ENCODE measurements at regions not wholly inside any gene's neighbourhood (a gene's known extent, or its start where the extent isn't known, plus 50 kb on each side); places are given as distances from the start of the nearest gene placed in this dataset.

GRCh38 chr7:17651341-17651740, 289.0 kb downstream of the SNX13 start:
- peak overlapping the region; percentile 71 to 79 for H3K27ac ChIP-seq
- DNase-seq (ENCODE audit: low spot score in 2 of 2): no peak
- no peaks in the 10 kb centered on the region for H3K27me3 ChIP-seq
- H3K36me3 ChIP-seq: no peaks in the 10 kb centered on the region
- TF ChIP-seq CTCF (IDR thresholded peaks at IDR 0.05) (no peak), POLR2AphosphoS5 (IDR thresholded peaks at IDR 0.05) (no peak), POLR2A (IDR thresholded peaks at IDR 0.05) (no peak)
- H3K4me1 ChIP-seq: peaks cover 4 to 9% of the 10 kb centered on the region in 2 donors
- H3K4me3 ChIP-seq: no peak overlapping the region
- H3K9me3 ChIP-seq: no peaks in the 10 kb centered on the region
- intact Hi-C loops (cut with DNase I; ENCODE audit: low total_unique reads): no loop called here

- TF ChIP-seq POLR2AphosphoS5 (IDR thresholded peaks at IDR 0.05): peak in 2 of 3 donors; percentile 10 to 49
- TF ChIP-seq POLR2A (IDR thresholded peaks at IDR 0.05): no peak
- TF ChIP-seq CTCF (IDR thresholded peaks at IDR 0.05): peak; percentile 40 to 63 (median 43)
- Histone ChIP-seq H3K9me3 (no peaks in the 10 kb centered on the region), H3K4me1 (peaks cover 4 to 9% of the 10 kb centered on the region in 2 donors), H3K36me3 (no peaks in the 10 kb centered on the region), H3K27me3 (no peaks in the 10 kb centered on the region), H3K4me3 (no peak overlapping the region), H3K27ac (peak overlapping the region; percentile 71 to 79)
- DNase-seq (ENCODE audit: low spot score in 2 of 2): no peak
- intact Hi-C loops (cut with DNase I; ENCODE audit: low total_unique reads): no loop called here
These were observed 288.4 kb downstream of the SNX13 start for GRCh38 chr7:17651863-17652385.

- peak overlapping the region in 1 of 2 donors; percentile 43 for H3K27ac ChIP-seq
- TF ChIP-seq POLR2A (IDR thresholded peaks at IDR 0.05) (no peak), CTCF (IDR thresholded peaks at IDR 0.05) (no peak), POLR2AphosphoS5 (IDR thresholded peaks at IDR 0.05) (no peak)
- H3K36me3 ChIP-seq: no peaks in the 10 kb centered on the region
- H3K4me1 ChIP-seq: peaks cover 4 to 9% of the 10 kb centered on the region in 2 donors
- H3K4me3 ChIP-seq: no peak overlapping the region
- DNase-seq (ENCODE audit: low spot score in 2 of 2): no peak
- no peaks in the 10 kb centered on the region for H3K27me3 ChIP-seq
- intact Hi-C loops (cut with DNase I; ENCODE audit: low total_unique reads): no loop called here
- H3K9me3 ChIP-seq: no peaks in the 10 kb centered on the region
These were observed 285.4 kb downstream of the SNX13 start for GRCh38 chr7:17654940-17655339.

DNA sequence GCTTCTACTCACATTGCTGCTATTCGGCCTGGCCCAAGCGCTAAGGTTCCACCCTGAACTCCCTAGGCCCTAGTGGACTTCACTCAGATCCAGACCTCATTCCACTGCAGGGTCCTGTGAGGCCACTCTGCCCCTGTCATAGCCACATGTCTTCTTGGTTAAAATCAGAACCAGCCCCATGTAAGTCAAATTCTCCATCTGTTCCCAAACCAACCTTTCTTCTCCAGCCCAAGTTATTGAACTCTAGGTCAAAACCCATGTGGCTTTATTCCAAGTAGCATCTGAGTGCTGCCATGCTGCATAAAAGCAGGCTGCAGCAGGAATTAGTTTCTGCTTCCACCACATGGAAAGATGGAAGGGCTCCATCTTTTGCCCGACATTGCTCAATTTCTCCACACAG, 281.2 kb downstream of the SNX13 start:
- Histone ChIP-seq H3K4me3 (no peak overlapping the region), H3K27me3 (no peaks in the 10 kb centered on the region), H3K27ac (no peak overlapping the region), H3K36me3 (no peaks in the 10 kb centered on the region), H3K9me3 (no peaks in the 10 kb centered on the region), H3K4me1 (peaks cover 0 to 9% of the 10 kb centered on the region in 2 donors)
- intact Hi-C loops (cut with DNase I; ENCODE audit: low total_unique reads): no loop called here
- no peak for TF ChIP-seq POLR2A (IDR thresholded peaks at IDR 0.05)
- TF ChIP-seq CTCF (IDR thresholded peaks at IDR 0.05): no peak
- no peak for TF ChIP-seq POLR2AphosphoS5 (IDR thresholded peaks at IDR 0.05)
- no peak for DNase-seq (ENCODE audit: low spot score in 2 of 2)

- DNase-seq (ENCODE audit: low spot score in 2 of 2): no peak
- Histone ChIP-seq H3K4me1 (peaks cover 0 to 4% of the 10 kb centered on the region in 2 donors), H3K36me3 (no peaks in the 10 kb centered on the region), H3K27ac (no peak overlapping the region), H3K9me3 (no peaks in the 10 kb centered on the region), H3K4me3 (no peak overlapping the region), H3K27me3 (no peaks in the 10 kb centered on the region)
- intact Hi-C loops (cut with DNase I; ENCODE audit: low total_unique reads): no loop called here
- TF ChIP-seq POLR2A (IDR thresholded peaks at IDR 0.05) (no peak), CTCF (IDR thresholded peaks at IDR 0.05) (no peak), POLR2AphosphoS5 (IDR thresholded peaks at IDR 0.05) (no peak)
These were observed 280.2 kb downstream of the SNX13 start for GRCh38 chr7:17660116-17660515.

Data from breast epithelium (tissue), 4 donors.